22Rv1 (cell line): ENCODE measurements at regions not wholly inside any gene's neighbourhood (a gene's known extent, or its start where the extent isn't known, plus 50 kb on each side); places are given as distances from the start of the nearest gene placed in this dataset.

Experiments
- ZFX ChIP-seq: fragments of 450-650 bp; IDR thresholded peaks from 2 replicates; pipeline ENCODE4 v1.6.1; 2017; ENCODE audit warnings: antibody characterized with exemption, borderline replicate concordance
- TF ChIP-seq, protein P1 (sequence below): fragments of 450-650 bp; IDR thresholded peaks from 2 replicates; pipeline ENCODE4 v1.5.1; 2017; ENCODE audit warnings: mild to moderate bottlenecking

DNA sequence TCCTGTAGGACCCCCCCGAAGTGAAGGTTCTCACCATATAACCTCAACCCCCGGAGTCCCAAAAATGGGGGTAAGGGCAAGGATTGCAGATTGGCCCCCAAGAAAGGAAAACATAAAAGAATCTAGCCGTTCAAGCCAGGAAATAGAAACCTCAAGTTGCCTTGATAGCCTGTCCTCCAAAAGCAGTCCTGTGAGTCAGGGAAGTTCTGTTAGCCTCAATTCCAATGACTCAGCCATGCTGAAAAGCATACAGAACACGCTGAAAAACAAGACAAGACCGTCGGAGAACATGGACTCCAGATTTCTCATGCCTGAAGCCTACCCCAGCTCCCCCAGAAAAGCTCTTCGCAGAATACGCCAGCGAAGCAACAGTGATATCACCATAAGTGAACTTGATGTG lies 344.2 kb upstream of the RGS6 start:
- TF ChIP-seq, protein P1, sequence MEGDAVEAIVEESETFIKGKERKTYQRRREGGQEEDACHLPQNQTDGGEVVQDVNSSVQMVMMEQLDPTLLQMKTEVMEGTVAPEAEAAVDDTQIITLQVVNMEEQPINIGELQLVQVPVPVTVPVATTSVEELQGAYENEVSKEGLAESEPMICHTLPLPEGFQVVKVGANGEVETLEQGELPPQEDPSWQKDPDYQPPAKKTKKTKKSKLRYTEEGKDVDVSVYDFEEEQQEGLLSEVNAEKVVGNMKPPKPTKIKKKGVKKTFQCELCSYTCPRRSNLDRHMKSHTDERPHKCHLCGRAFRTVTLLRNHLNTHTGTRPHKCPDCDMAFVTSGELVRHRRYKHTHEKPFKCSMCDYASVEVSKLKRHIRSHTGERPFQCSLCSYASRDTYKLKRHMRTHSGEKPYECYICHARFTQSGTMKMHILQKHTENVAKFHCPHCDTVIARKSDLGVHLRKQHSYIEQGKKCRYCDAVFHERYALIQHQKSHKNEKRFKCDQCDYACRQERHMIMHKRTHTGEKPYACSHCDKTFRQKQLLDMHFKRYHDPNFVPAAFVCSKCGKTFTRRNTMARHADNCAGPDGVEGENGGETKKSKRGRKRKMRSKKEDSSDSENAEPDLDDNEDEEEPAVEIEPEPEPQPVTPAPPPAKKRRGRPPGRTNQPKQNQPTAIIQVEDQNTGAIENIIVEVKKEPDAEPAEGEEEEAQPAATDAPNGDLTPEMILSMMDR: no peak
- no peak for TF ChIP-seq ZFX
